Uterus (tissue), 3 donors: ENCODE measurements at regions not wholly inside any gene's neighbourhood (a gene's known extent, or its start where the extent isn't known, plus 50 kb on each side); places are given as distances from the start of the nearest gene placed in this dataset.

ENCODE experiments used
- DNase-seq, 2 donors: peaks; one replicate each; pipeline ENCODE4 v3.0.0-alpha.2; 2019 to 2020
- H3K27ac ChIP-seq, 2 donors: fragments of 200-600 bp; sonication (generic); 1 replicate in 1 of 2; 2 replicates in 1 of 2; pipeline ENCODE4 v1.5.1; 2016 to 2018
- H3K27me3 ChIP-seq, 2 donors: fragments of 200-600 bp; sonication (generic); one replicate each; pipeline ENCODE4 v1.5.1; 2018 to 2019; ENCODE audit warnings: control low read depth in 1 of 2
- H3K36me3 ChIP-seq, 2 donors: fragments of 200-600 bp; sonication (generic); one replicate each; pipeline ENCODE4 v1.5.1; 2019; ENCODE audit warnings: control low read depth in 1 of 2
- H3K4me1 ChIP-seq, 2 donors: fragments of 200-600 bp; sonication (generic); one replicate each; pipeline ENCODE4 v1.5.1; 2018 to 2019; ENCODE audit warnings: control low read depth in 1 of 2
- H3K4me3 ChIP-seq, 2 donors: fragments of 200-600 bp; sonication (generic); 1 replicate in 1 of 2; 2 replicates in 1 of 2; pipeline ENCODE4 v1.5.1; 2018 to 2019; ENCODE audit warnings: mild to moderate bottlenecking in 1 of 2
- H3K9me3 ChIP-seq, 2 donors: fragments of 200-600 bp; sonication (generic); one replicate each; pipeline ENCODE4 v1.5.1; 2019; ENCODE audit warnings: control low read depth in 1 of 2
- POLR2A ChIP-seq, 2 donors: fragments of 450-650 bp; IDR thresholded peaks; one replicate each; pipeline ENCODE4 v1.6.1; 2016; ENCODE audit warnings: antibody characterized with exemption in 2 of 2, mild to moderate bottlenecking in 1 of 2, moderate library complexity in 1 of 2
- intact Hi-C: fragments of 100-400 bp; cut with DNase I; formaldehyde crosslinking; loops from one replicate; pipeline ENCODE4 v1.15.1; 2023; ENCODE audit warnings: low total_unique reads
- TF ChIP-seq, protein P1 (sequence below), 4 experiments: fragments of 200-600 bp in 2 of 4; fragments of 450-650 bp in 2 of 4; sonication (generic) in 2 of 4; IDR thresholded peaks; one replicate each; pipeline ENCODE4 v1.5.1; 2016 to 2019; ENCODE audit warnings: antibody characterized with exemption in 4 of 4, mild to moderate bottlenecking in 2 of 4, moderate library complexity in 1 of 4
- donor health status: DM: yes; HTN: yes; CAD: no.

DNA sequence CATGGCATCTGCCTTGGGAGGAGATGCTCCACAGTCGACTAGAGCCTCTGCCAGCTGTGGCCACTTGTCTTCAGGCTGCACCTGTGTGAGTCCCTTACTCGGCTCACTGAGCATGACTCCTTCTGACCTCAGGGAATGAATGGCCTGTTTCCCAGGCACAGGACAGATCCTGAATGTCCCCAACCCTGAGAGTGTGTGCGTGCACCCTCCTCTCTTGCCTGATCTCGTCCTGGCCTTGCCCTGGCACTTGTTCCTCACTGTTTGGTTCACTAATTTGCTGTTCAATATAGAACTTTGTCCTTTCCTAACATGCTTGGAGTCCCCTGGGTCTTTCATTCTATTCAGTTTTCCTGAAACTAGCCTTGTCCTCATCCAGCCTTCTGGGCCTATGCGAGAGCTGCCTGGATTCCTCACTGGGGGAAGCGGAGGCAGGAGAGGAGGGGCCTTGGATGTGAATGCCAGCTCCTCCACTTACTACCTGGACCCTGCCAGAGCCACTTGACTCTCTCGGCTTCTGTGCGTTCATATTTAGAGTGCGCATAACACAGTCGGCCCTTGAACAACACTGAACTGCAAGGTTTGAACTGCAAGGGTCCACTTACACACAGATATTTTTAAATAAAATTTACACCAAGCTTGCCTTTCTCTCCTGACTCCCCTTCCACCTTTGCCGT lies 184.8 kb downstream of the ACKR3 start:
- Histone ChIP-seq H3K36me3 (no peaks in the 10 kb centered on the region), H3K9me3 (no peaks in the 10 kb centered on the region), H3K4me3 (no peak overlapping the region), H3K27ac (no peak overlapping the region), H3K27me3 (no peaks in the 10 kb centered on the region), H3K4me1 (no peaks in the 10 kb centered on the region)
- no peak for DNase-seq
- intact Hi-C loops = no loop called here
- no peak for TF ChIP-seq POLR2A (IDR thresholded peaks at IDR 0.05)
- TF ChIP-seq, protein P1, sequence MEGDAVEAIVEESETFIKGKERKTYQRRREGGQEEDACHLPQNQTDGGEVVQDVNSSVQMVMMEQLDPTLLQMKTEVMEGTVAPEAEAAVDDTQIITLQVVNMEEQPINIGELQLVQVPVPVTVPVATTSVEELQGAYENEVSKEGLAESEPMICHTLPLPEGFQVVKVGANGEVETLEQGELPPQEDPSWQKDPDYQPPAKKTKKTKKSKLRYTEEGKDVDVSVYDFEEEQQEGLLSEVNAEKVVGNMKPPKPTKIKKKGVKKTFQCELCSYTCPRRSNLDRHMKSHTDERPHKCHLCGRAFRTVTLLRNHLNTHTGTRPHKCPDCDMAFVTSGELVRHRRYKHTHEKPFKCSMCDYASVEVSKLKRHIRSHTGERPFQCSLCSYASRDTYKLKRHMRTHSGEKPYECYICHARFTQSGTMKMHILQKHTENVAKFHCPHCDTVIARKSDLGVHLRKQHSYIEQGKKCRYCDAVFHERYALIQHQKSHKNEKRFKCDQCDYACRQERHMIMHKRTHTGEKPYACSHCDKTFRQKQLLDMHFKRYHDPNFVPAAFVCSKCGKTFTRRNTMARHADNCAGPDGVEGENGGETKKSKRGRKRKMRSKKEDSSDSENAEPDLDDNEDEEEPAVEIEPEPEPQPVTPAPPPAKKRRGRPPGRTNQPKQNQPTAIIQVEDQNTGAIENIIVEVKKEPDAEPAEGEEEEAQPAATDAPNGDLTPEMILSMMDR (IDR thresholded peaks at IDR 0.05) = no peak

DNA sequence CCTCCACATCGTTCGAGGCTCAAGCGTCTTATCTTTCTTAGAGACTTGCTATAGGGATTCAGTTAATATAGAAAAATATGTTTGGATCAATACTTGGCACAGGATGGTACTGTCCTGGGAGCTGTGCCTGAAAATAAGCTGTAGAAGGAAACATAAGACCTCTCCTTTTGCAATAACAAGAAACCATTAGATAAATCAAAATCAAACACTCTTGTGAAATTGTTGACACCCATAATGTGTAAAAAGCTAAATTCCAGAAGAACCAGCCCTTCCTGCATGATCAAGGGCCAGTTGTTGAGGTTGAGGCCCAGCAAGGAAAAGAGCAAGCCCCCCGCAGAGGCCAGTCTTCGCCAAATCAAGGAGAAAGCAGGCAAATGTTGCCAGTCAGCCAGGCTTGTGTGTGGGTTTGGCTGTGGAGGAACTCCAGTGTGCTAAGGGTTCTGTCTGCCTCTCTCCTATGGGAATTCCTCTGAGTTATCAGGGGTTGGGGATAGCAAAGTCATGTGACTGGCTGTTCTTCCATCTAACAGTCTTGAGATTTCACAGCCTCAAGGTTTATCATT lies 185.7 kb downstream of the ACKR3 start:
- Histone ChIP-seq H3K9me3 (no peaks in the 10 kb centered on the region), H3K27me3 (no peaks in the 10 kb centered on the region), H3K4me1 (no peaks in the 10 kb centered on the region), H3K27ac (no peak overlapping the region), H3K36me3 (no peaks in the 10 kb centered on the region), H3K4me3 (no peak overlapping the region)
- no peak for DNase-seq
- intact Hi-C loops = no loop called here
- TF ChIP-seq, protein P1 (IDR thresholded peaks at IDR 0.05) = no peak
- TF ChIP-seq POLR2A (IDR thresholded peaks at IDR 0.05) = no peak

DNA sequence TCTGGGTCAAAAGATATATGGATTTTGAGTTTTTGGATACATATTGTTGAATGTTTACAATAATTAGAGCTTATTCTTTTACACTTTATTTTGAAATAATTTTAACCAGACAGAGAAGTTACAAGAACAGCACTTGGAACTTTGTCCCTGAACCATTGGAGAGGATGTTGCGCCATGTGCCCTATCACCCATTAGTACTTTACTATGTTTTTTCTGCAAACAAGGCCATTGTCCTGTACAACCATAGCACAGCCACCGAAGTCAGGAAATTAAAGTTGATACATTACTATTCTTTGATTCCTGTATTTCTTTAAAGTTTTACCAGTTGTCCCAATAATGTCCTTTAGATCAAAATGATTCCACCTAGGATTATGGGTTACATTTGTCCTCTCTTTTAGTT lies 188.8 kb downstream of the ACKR3 start:
- Histone ChIP-seq H3K27me3 (no peaks in the 10 kb centered on the region), H3K4me3 (no peak overlapping the region), H3K36me3 (no peaks in the 10 kb centered on the region), H3K9me3 (no peaks in the 10 kb centered on the region), H3K27ac (no peak overlapping the region), H3K4me1 (no peaks in the 10 kb centered on the region)
- TF ChIP-seq, protein P1 (IDR thresholded peaks at IDR 0.05) = no peak
- no peak for TF ChIP-seq POLR2A (IDR thresholded peaks at IDR 0.05)
- DNase-seq = no peak
- intact Hi-C loops = no loop called here

DNA sequence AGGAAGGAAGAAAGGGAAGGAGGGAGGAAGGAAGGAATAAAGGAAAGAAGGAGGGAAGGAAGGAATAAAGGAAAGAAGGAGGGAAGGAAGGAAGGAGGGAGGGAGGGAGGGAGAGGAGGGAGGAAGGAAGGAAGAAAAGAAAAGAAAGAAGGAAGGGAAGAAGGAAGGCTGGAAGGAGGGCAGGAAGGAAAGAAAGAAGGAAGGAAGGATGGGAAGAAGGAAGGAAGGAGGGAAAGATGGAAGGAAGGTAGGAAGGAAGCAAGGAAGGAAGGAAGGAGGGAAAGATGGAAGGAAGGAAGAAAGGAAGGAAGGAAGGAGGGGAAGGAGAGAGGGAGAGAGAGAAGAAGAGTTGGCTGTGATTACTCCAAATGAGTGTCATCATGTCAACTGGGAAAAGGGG lies 190.6 kb downstream of the ACKR3 start:
- no peak overlapping the region for H3K4me3 ChIP-seq
- intact Hi-C loops = no loop called here
- H3K9me3 ChIP-seq = no peaks in the 10 kb centered on the region
- no peaks in the 10 kb centered on the region for H3K27me3 ChIP-seq
- no peaks in the 10 kb centered on the region for H3K36me3 ChIP-seq
- H3K4me1 ChIP-seq = no peaks in the 10 kb centered on the region
- DNase-seq = no peak
- H3K27ac ChIP-seq = no peak overlapping the region
- TF ChIP-seq, protein P1 (IDR thresholded peaks at IDR 0.05) = no peak
- no peak for TF ChIP-seq POLR2A (IDR thresholded peaks at IDR 0.05)

DNA sequence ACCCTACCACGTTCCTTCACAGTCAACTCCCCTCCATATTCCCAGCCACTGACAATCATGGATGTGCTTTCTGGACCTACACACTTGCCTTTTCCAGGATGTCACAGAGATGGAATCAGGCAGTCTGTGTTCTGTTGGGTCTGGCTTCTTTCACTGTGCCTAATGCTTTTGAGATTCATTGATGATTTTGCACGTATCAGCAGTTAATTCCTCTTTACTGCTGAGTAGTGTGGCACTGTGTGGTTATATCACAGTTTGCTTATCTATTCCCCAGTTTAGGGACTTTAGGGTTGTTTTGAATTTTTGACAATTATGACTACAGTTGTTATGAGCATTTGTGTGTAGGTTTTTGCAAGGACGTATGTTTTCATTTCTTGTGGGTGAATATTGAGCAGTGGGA lies 191.7 kb downstream of the ACKR3 start:
- no peak for DNase-seq
- no peaks in the 10 kb centered on the region for H3K27me3 ChIP-seq
- no peak overlapping the region for H3K4me3 ChIP-seq
- H3K27ac ChIP-seq = no peak overlapping the region
- H3K4me1 ChIP-seq = no peaks in the 10 kb centered on the region
- TF ChIP-seq, protein P1 (IDR thresholded peaks at IDR 0.05) = no peak
- TF ChIP-seq POLR2A (IDR thresholded peaks at IDR 0.05) = no peak
- intact Hi-C loops = no loop called here
- H3K9me3 ChIP-seq = no peaks in the 10 kb centered on the region
- H3K36me3 ChIP-seq = no peaks in the 10 kb centered on the region
